Stomach (tissue), 4 donors: ENCODE measurements at regions not wholly inside any gene's neighbourhood (a gene's known extent, or its start where the extent isn't known, plus 50 kb on each side); places are given as distances from the start of the nearest gene placed in this dataset.

Experiments used
- CTCF ChIP-seq, 7 experiments: fragments of 450-650 bp in 4 of 7; fragments of 200-600 bp in 3 of 7; sonication (generic) in 3 of 7; IDR thresholded peaks; one replicate each; pipeline ENCODE4 v1.5.1; 2016 to 2019; ENCODE audit warnings: antibody characterized with exemption in 7 of 7, control low read depth in 2 of 7, mild to moderate bottlenecking in 1 of 7
- EP300 ChIP-seq: sonication (generic); formaldehyde crosslinking; IDR thresholded peaks from one replicate; pipeline ENCODE4 v1.6.1; 2017; ENCODE audit warnings: antibody characterized with exemption
- POLR2A ChIP-seq, 4 donors: fragments of 450-650 bp; IDR thresholded peaks; one replicate each; pipeline ENCODE4 v1.6.1; 2016; ENCODE audit warnings: antibody characterized with exemption in 4 of 4, control low read depth in 2 of 4, mild to moderate bottlenecking in 1 of 4, moderate library complexity in 1 of 4
- POLR2AphosphoS5 ChIP-seq, 3 donors: sonication (generic); formaldehyde crosslinking; IDR thresholded peaks; one replicate each; pipeline ENCODE4 v1.6.1; 2016; ENCODE audit warnings: antibody characterized with exemption in 3 of 3

GRCh38 chr4:127293496-127293895 lies 339.3 kb upstream of the INTU start:
- TF ChIP-seq POLR2A (IDR thresholded peaks at IDR 0.05) = no peak
- no peak for TF ChIP-seq POLR2AphosphoS5 (IDR thresholded peaks at IDR 0.05)
- no peak for TF ChIP-seq CTCF (IDR thresholded peaks at IDR 0.05)
- TF ChIP-seq EP300 = no peak
